ENCODE measurements at regions not wholly inside any gene's neighbourhood (a gene's known extent, or its start where the extent isn't known, plus 50 kb on each side); places are given as distances from the start of the nearest gene placed in this dataset.
A peak's percentile ranks its signal among the peaks of the same experiment; 100 is the strongest.

DNA sequence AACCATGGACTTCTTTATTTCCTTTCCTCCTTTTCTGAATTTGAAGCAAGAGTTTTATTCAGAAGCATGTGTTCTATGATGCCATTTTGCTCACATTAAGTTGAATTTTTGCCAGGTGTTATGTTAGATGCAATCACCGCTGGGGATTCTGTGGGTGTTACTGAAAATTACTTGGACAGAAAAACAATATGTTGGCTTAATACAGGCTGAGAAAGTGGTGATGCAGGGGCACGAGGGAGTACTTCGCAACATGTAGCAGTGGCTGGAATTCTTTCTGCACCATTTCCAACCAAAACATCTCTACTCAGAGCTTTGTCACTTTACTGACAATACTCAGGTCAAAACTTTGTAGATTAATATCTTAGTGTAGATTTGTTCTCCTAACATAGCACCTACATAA is 109.2 kb upstream of the PCDH18 start (continued):
- TF ChIP-seq, protein P1, sequence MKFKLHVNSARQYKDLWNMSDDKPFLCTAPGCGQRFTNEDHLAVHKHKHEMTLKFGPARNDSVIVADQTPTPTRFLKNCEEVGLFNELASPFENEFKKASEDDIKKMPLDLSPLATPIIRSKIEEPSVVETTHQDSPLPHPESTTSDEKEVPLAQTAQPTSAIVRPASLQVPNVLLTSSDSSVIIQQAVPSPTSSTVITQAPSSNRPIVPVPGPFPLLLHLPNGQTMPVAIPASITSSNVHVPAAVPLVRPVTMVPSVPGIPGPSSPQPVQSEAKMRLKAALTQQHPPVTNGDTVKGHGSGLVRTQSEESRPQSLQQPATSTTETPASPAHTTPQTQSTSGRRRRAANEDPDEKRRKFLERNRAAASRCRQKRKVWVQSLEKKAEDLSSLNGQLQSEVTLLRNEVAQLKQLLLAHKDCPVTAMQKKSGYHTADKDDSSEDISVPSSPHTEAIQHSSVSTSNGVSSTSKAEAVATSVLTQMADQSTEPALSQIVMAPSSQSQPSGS (CRISPR knock-in tag; IDR thresholded peaks at IDR 0.05; ENCODE audit: borderline replicate concordance, low read depth) = no peak
- TF ChIP-seq, protein P2, sequence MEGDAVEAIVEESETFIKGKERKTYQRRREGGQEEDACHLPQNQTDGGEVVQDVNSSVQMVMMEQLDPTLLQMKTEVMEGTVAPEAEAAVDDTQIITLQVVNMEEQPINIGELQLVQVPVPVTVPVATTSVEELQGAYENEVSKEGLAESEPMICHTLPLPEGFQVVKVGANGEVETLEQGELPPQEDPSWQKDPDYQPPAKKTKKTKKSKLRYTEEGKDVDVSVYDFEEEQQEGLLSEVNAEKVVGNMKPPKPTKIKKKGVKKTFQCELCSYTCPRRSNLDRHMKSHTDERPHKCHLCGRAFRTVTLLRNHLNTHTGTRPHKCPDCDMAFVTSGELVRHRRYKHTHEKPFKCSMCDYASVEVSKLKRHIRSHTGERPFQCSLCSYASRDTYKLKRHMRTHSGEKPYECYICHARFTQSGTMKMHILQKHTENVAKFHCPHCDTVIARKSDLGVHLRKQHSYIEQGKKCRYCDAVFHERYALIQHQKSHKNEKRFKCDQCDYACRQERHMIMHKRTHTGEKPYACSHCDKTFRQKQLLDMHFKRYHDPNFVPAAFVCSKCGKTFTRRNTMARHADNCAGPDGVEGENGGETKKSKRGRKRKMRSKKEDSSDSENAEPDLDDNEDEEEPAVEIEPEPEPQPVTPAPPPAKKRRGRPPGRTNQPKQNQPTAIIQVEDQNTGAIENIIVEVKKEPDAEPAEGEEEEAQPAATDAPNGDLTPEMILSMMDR (IDR thresholded peaks at IDR 0.05) = no peak
- no peak for TF ChIP-seq GTF2I (CRISPR knock-in tag; conservative IDR thresholded peaks at IDR 0.05)
- TF ChIP-seq, protein P3, sequence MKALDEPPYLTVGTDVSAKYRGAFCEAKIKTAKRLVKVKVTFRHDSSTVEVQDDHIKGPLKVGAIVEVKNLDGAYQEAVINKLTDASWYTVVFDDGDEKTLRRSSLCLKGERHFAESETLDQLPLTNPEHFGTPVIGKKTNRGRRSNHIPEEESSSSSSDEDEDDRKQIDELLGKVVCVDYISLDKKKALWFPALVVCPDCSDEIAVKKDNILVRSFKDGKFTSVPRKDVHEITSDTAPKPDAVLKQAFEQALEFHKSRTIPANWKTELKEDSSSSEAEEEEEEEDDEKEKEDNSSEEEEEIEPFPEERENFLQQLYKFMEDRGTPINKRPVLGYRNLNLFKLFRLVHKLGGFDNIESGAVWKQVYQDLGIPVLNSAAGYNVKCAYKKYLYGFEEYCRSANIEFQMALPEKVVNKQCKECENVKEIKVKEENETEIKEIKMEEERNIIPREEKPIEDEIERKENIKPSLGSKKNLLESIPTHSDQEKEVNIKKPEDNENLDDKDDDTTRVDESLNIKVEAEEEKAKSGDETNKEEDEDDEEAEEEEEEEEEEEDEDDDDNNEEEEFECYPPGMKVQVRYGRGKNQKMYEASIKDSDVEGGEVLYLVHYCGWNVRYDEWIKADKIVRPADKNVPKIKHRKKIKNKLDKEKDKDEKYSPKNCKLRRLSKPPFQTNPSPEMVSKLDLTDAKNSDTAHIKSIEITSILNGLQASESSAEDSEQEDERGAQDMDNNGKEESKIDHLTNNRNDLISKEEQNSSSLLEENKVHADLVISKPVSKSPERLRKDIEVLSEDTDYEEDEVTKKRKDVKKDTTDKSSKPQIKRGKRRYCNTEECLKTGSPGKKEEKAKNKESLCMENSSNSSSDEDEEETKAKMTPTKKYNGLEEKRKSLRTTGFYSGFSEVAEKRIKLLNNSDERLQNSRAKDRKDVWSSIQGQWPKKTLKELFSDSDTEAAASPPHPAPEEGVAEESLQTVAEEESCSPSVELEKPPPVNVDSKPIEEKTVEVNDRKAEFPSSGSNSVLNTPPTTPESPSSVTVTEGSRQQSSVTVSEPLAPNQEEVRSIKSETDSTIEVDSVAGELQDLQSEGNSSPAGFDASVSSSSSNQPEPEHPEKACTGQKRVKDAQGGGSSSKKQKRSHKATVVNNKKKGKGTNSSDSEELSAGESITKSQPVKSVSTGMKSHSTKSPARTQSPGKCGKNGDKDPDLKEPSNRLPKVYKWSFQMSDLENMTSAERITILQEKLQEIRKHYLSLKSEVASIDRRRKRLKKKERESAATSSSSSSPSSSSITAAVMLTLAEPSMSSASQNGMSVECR (CRISPR knock-in tag; IDR thresholded peaks at IDR 0.05; ENCODE audit: borderline replicate concordance) = no peak
- TF ChIP-seq NR3C1 (CRISPR knock-in tag; conservative IDR thresholded peaks at IDR 0.05; ENCODE audit: low read depth) = no peak
- TF ChIP-seq, protein P4, sequence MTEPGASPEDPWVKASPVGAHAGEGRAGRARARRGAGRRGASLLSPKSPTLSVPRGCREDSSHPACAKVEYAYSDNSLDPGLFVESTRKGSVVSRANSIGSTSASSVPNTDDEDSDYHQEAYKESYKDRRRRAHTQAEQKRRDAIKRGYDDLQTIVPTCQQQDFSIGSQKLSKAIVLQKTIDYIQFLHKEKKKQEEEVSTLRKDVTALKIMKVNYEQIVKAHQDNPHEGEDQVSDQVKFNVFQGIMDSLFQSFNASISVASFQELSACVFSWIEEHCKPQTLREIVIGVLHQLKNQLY (CRISPR knock-in tag; IDR thresholded peaks at IDR 0.05) = no peak
- TF ChIP-seq, protein P5, sequence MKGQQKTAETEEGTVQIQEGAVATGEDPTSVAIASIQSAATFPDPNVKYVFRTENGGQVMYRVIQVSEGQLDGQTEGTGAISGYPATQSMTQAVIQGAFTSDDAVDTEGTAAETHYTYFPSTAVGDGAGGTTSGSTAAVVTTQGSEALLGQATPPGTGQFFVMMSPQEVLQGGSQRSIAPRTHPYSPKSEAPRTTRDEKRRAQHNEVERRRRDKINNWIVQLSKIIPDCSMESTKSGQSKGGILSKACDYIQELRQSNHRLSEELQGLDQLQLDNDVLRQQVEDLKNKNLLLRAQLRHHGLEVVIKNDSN (CRISPR knock-in tag; IDR thresholded peaks at IDR 0.05) = no peak
- TF ChIP-seq, protein P6, sequence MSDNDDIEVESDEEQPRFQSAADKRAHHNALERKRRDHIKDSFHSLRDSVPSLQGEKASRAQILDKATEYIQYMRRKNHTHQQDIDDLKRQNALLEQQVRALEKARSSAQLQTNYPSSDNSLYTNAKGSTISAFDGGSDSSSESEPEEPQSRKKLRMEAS (CRISPR knock-in tag; IDR thresholded peaks at IDR 0.05) = no peak

DNA sequence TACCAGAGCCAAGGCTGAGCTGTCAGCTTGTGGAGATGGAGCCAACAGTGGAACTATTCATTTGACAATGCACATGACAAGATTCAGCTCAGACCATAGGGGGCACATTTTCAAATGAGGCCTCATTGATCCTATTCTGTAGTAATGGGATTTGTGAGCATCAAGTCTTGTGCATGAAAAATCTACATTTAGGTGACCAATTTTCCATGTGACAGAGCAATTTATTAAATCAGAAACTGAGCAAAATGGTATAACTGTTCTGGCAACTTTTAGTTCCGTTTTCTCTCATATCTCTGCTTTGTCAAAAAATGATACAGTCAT is 108.5 kb upstream of the PCDH18 start:
- no peak overlapping the region for H3K4me3 Mint-ChIP-seq
- DNase-seq (ENCODE audit: low spot score) = no peak
- H3K36me3 Mint-ChIP-seq = no peaks in the 10 kb centered on the region
- ChIA-PET POLR2A (no interaction called here), CTCF (no interaction called here)
- ATAC-seq = no peak
- TF ChIP-seq GTF2I (CRISPR knock-in tag; conservative IDR thresholded peaks at IDR 0.05) (0 out of 2 replicates have a peak, but pooled peaks have one; percentile 16), NFYB (CRISPR knock-in tag; conservative IDR thresholded peaks at IDR 0.05; ENCODE audit: low read depth) (no peak), RORB (CRISPR knock-in tag; IDR thresholded peaks at IDR 0.05) (no peak)
- no peak overlapping the region for H3K27ac Mint-ChIP-seq
- no peaks in the 10 kb centered on the region for H3K9me3 Mint-ChIP-seq
- H3K27me3 Mint-ChIP-seq (ENCODE audit: low read depth) = no peaks in the 10 kb centered on the region
- H3K4me1 Mint-ChIP-seq = peaks cover 2% of the 10 kb centered on the region

DNA sequence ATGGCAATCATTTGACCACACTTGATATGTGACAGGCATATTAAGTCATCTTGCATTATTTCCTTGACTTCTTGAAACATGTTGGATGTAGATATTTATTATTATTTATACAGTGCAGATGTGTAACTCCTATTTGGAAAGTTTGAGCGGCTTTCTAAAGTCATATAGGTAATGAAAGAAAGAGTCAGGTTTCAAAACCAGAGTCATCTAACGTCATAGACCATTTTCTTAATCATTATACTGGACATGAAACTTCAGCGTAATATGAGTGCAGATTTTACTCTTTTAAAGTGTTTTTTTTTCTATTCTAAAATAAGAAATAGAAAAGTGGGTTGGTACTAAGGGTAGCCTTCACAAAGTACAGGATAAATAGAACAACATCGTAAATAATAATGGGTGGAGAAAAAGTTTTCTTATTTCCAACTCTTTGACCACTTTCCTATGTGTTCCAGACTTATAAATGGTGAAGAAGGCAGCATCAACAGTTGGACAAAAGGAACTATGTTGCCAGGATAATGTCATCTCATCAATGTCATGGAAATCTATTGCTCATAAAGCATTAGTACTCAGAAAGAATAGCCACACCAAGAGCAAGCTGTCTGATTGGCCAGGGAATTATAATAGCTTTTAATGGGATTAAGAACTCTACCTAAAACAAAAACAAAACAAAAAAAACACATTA is 108.0 kb upstream of the PCDH18 start:
- H3K9me3 Mint-ChIP-seq = no peaks in the 10 kb centered on the region
- H3K4me1 Mint-ChIP-seq = peaks cover 7% of the 10 kb centered on the region
- ChIA-PET POLR2A (no interaction called here), CTCF (no interaction called here)
- ATAC-seq (no peak), DNase-seq (ENCODE audit: low spot score) (no peak)
- H3K4me3 Mint-ChIP-seq = no peak overlapping the region
- H3K27ac Mint-ChIP-seq = no peak overlapping the region
- H3K36me3 Mint-ChIP-seq = no peaks in the 10 kb centered on the region
- no peaks in the 10 kb centered on the region for H3K27me3 Mint-ChIP-seq (ENCODE audit: low read depth)
- TF ChIP-seq GTF2I (CRISPR knock-in tag; conservative IDR thresholded peaks at IDR 0.05) (no peak), ZNF416 (CRISPR knock-in tag; IDR thresholded peaks at IDR 0.05) (no peak), NFATC4 (CRISPR knock-in tag; IDR thresholded peaks at IDR 0.05) (no peak), EMX1 (CRISPR knock-in tag; IDR thresholded peaks at IDR 0.05) (no peak), TP53 (CRISPR knock-in tag; IDR thresholded peaks at IDR 0.05) (no peak), FOXP1 (CRISPR knock-in tag; IDR thresholded peaks at IDR 0.05; ENCODE audit: borderline replicate concordance) (no peak)
- TF ChIP-seq, protein P7, sequence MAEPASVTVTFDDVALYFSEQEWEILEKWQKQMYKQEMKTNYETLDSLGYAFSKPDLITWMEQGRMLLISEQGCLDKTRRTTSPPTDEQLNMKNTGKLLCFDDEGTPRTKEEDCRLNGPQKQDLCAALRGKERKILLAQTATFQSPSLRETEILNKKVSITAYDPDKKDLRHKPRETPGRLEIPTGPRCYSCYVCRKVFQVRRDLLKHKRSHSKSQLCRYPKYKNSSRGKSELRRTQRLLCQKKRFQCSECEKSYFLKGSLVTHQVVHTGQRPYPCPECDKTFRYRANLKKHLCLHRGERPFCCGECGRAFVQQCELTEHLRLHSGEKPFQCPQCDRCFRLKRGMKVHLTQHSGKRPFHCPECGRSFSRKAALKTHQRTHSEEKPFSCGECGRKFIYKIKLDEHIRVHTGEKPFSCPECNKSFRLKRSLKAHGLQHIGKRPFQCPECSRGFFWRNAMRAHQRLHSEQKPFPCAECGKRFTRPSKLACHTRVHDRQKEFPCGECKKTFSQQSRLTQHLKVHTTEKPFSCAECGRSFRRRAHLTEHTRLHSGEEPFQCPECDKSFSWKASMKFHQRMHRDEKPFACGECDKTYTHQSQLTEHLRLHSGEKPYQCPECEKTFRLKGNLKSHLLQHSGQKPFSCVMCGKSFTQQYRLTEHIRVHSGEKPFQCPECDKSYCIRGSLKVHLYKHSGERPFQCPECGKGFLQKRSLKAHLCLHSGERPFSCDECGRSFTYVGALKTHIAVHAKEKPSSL (CRISPR knock-in tag; conservative IDR thresholded peaks at IDR 0.05) = no peak
- TF ChIP-seq, protein P8, sequence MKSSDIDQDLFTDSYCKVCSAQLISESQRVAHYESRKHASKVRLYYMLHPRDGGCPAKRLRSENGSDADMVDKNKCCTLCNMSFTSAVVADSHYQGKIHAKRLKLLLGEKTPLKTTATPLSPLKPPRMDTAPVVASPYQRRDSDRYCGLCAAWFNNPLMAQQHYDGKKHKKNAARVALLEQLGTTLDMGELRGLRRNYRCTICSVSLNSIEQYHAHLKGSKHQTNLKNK (CRISPR knock-in tag; IDR thresholded peaks at IDR 0.05) = no peak
